Peyer's patch (tissue), 4 donors: ENCODE measurements at regions not wholly inside any gene's neighbourhood (a gene's known extent, or its start where the extent isn't known, plus 50 kb on each side); places are given as distances from the start of the nearest gene placed in this dataset.
"Not testable (repeated sequence)": the region's sequence is repeated elsewhere in the genome, so short reads cannot be mapped to it uniquely, and the experiment has no call there.

Source experiments
- DNase-seq, 3 donors: peaks; one replicate each; pipeline ENCODE4 v3.0.0-alpha.2; 2017 to 2019
- H3K27ac ChIP-seq, 4 donors: fragments of 200-600 bp; sonication (generic); one replicate each; pipeline ENCODE4 v1.5.1; 2016 to 2019
- H3K27me3 ChIP-seq, 2 donors: fragments of 200-600 bp; sonication (generic); one replicate each; pipeline ENCODE4 v1.5.1; 2019
- H3K36me3 ChIP-seq, 3 donors: fragments of 200-600 bp; sonication (generic); one replicate each; pipeline ENCODE4 v1.5.1; 2016 to 2019
- H3K4me1 ChIP-seq, 4 donors: fragments of 200-600 bp; sonication (generic); one replicate each; pipeline ENCODE4 v1.5.1; 2016 to 2019
- H3K4me3 ChIP-seq, 4 donors: fragments of 200-600 bp; sonication (generic); 1 replicate in 3 of 4; 2 replicates in 1 of 4; pipeline ENCODE4 v1.5.1; 2016 to 2019; ENCODE audit warnings: mild to moderate bottlenecking in 1 of 4
- H3K9me3 ChIP-seq, 4 donors: fragments of 200-600 bp; sonication (generic); one replicate each; pipeline ENCODE4 v1.5.1; 2016 to 2019; ENCODE audit warnings: mild to moderate bottlenecking in 1 of 4
- POLR2A ChIP-seq, 2 donors: fragments of 450-650 bp; IDR thresholded peaks; one replicate each; pipeline ENCODE4 v1.5.1; 2017; ENCODE audit warnings: antibody characterized with exemption in 2 of 2, mild to moderate bottlenecking in 2 of 2, moderate library complexity in 2 of 2
- TF ChIP-seq, protein P1 (sequence below), 6 experiments: fragments of 450-650 bp in 4 of 6; fragments of 200-600 bp in 2 of 6; sonication (generic) in 1 of 6; IDR thresholded peaks; one replicate each; pipeline ENCODE4 v1.5.1; 2017 to 2019; ENCODE audit warnings: antibody characterized with exemption in 6 of 6, mild to moderate bottlenecking in 3 of 6, moderate library complexity in 1 of 6

GRCh38 chr4:129282293-129282692, 186.3 kb downstream of the C4orf33 start:
- Histone ChIP-seq H3K27ac (no peak overlapping the region), H3K4me3 (no peak overlapping the region), H3K4me1 (no peaks in the 10 kb centered on the region), H3K36me3 (no peaks in the 10 kb centered on the region), H3K9me3 (no peaks in the 10 kb centered on the region), H3K27me3 (no peaks in the 10 kb centered on the region)
- DNase-seq, result no peak
- TF ChIP-seq POLR2A (IDR thresholded peaks at IDR 0.05), result no peak
- TF ChIP-seq, protein P1, sequence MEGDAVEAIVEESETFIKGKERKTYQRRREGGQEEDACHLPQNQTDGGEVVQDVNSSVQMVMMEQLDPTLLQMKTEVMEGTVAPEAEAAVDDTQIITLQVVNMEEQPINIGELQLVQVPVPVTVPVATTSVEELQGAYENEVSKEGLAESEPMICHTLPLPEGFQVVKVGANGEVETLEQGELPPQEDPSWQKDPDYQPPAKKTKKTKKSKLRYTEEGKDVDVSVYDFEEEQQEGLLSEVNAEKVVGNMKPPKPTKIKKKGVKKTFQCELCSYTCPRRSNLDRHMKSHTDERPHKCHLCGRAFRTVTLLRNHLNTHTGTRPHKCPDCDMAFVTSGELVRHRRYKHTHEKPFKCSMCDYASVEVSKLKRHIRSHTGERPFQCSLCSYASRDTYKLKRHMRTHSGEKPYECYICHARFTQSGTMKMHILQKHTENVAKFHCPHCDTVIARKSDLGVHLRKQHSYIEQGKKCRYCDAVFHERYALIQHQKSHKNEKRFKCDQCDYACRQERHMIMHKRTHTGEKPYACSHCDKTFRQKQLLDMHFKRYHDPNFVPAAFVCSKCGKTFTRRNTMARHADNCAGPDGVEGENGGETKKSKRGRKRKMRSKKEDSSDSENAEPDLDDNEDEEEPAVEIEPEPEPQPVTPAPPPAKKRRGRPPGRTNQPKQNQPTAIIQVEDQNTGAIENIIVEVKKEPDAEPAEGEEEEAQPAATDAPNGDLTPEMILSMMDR (IDR thresholded peaks at IDR 0.05), result no peak

GRCh38 chr4:129292194-129292593, 196.2 kb downstream of the C4orf33 start:
- not testable (repeated sequence) for H3K36me3 ChIP-seq, H3K27me3 ChIP-seq, H3K4me1 ChIP-seq, H3K27ac ChIP-seq, H3K9me3 ChIP-seq, DNase-seq, H3K4me3 ChIP-seq

- no peaks in the 10 kb centered on the region for H3K36me3 ChIP-seq
- H3K27me3 ChIP-seq, result no peaks in the 10 kb centered on the region
- DNase-seq, result no peak
- TF ChIP-seq, protein P1 (IDR thresholded peaks at IDR 0.05), result no peak
- no peak for TF ChIP-seq POLR2A (IDR thresholded peaks at IDR 0.05)
- H3K4me1 ChIP-seq, result no peaks in the 10 kb centered on the region
- H3K9me3 ChIP-seq, result no peaks in the 10 kb centered on the region
- H3K4me3 ChIP-seq, result no peak overlapping the region
- H3K27ac ChIP-seq, result no peak overlapping the region
Observed at GRCh38 chr4:129314781-129315180, 218.8 kb downstream of the C4orf33 start.

- DNase-seq, result no peak
- H3K27ac ChIP-seq, result no peak overlapping the region
- H3K9me3 ChIP-seq, result no peaks in the 10 kb centered on the region
- TF ChIP-seq, protein P1 (IDR thresholded peaks at IDR 0.05), result no peak
- TF ChIP-seq POLR2A (IDR thresholded peaks at IDR 0.05), result no peak
- H3K27me3 ChIP-seq, result no peaks in the 10 kb centered on the region
- no peak overlapping the region for H3K4me3 ChIP-seq
- H3K4me1 ChIP-seq, result no peaks in the 10 kb centered on the region
- no peaks in the 10 kb centered on the region for H3K36me3 ChIP-seq
Observed at GRCh38 chr4:129322920-129323319, 227.0 kb downstream of the C4orf33 start.

GRCh38 chr4:129323658-129324057, 227.7 kb downstream of the C4orf33 start:
- Histone ChIP-seq H3K4me3 (no peak overlapping the region), H3K4me1 (no peaks in the 10 kb centered on the region), H3K27me3 (no peaks in the 10 kb centered on the region), H3K27ac (no peak overlapping the region), H3K9me3 (no peaks in the 10 kb centered on the region), H3K36me3 (no peaks in the 10 kb centered on the region)
- DNase-seq, result no peak
- TF ChIP-seq, protein P1 (IDR thresholded peaks at IDR 0.05), result no peak
- TF ChIP-seq POLR2A (IDR thresholded peaks at IDR 0.05), result no peak

DNA sequence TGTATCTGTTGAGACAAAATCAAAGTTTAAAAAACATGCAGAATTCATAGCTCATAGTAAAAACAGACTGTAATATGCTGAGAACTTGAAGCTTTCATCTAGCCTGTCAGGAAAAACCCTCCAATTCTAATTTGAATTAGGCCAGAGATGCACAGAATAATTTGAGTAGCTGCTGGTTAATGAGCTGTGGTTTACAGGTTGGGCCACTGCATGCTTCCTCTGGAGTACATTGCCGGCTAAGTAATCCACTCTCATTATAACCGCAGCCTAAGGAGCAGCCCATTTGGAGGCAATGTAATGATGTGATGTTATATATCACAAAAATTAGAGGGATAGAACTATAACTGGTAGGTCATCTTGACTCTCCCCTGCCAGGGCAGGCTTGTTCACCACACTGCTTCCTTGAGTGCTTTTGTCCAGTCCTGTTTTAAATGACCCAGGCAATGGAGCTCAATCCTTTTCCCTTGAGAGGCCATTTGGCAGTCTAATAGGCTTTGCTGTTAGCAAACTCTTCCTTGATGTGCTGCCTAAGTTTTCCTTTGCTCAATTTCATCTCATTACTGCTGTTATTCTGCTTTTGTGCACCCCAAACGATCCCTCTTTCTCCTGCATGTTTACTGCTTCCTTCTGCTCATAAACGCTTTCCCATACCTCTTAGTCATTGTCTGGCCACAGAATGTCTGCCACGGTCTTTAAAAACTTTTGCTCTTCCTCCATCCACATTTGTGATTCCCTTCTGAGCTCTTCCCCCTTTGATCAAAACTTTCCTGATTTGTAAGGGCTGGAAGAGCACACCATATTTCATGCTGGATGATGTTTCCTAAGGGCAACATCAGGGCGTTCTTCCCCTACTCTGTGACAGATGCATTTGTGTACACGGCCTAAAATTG, 230.9 kb downstream of the C4orf33 start:
- H3K27ac ChIP-seq, result no peak overlapping the region
- TF ChIP-seq, protein P1 (IDR thresholded peaks at IDR 0.05), result no peak
- TF ChIP-seq POLR2A (IDR thresholded peaks at IDR 0.05), result no peak
- no peaks in the 10 kb centered on the region for H3K27me3 ChIP-seq
- H3K4me1 ChIP-seq, result no peaks in the 10 kb centered on the region
- H3K9me3 ChIP-seq, result no peaks in the 10 kb centered on the region
- no peak overlapping the region for H3K4me3 ChIP-seq
- H3K36me3 ChIP-seq, result no peaks in the 10 kb centered on the region
- DNase-seq, result no peak
